ENCODE measurements at regions not wholly inside any gene's neighbourhood (a gene's known extent, or its start where the extent isn't known, plus 50 kb on each side); places are given as distances from the start of the nearest gene placed in this dataset.
"Not testable (repeated sequence)": the region's sequence is repeated elsewhere in the genome, so short reads cannot be mapped to it uniquely, and the experiment has no call there.

GRCh38 chr6:51062166-51062722, 243.6 kb downstream of the TFAP2B start:
- no peak for DNase-seq

GRCh38 chr6:51077821-51078518, 259.3 kb downstream of the TFAP2B start:
- DNase-seq = no peak

- no peak for DNase-seq
These were observed 271.7 kb downstream of the TFAP2B start for GRCh38 chr6:51090343-51090742.

- no peak for DNase-seq
These were observed 275.2 kb downstream of the TFAP2B start for GRCh38 chr6:51093871-51094270.

- no peak for DNase-seq
These were observed 275.6 kb downstream of the TFAP2B start for GRCh38 chr6:51094271-51094670.

GRCh38 chr6:51098246-51098645, 279.6 kb downstream of the TFAP2B start:
- DNase-seq = no peak

GRCh38 chr6:51098791-51099190, 280.1 kb downstream of the TFAP2B start:
- DNase-seq = no peak

GRCh38 chr6:51099201-51099600, 280.5 kb downstream of the TFAP2B start:
- no peak for DNase-seq

GRCh38 chr6:51105357-51105756, 286.7 kb downstream of the TFAP2B start:
- no peak for DNase-seq

GRCh38 chr6:51107769-51108203, 289.1 kb downstream of the TFAP2B start:
- DNase-seq = no peak

- DNase-seq = no peak
These were observed 290.0 kb downstream of the TFAP2B start for GRCh38 chr6:51108563-51109234.

GRCh38 chr6:51112731-51113130, 294.1 kb downstream of the TFAP2B start:
- DNase-seq = no peak

- DNase-seq = no peak
These were observed 298.1 kb downstream of the TFAP2B start for GRCh38 chr6:51116723-51117122.

GRCh38 chr6:51118792-51119191, 300.1 kb downstream of the TFAP2B start:
- DNase-seq = no peak

- DNase-seq = no peak
These were observed 301.3 kb downstream of the TFAP2B start for GRCh38 chr6:51120016-51120415.

GRCh38 chr6:51121380-51121976, 302.8 kb downstream of the TFAP2B start:
- DNase-seq = not testable (repeated sequence)

- DNase-seq = no peak
These were observed 310.4 kb downstream of the TFAP2B start for GRCh38 chr6:51129043-51129442.

- DNase-seq = no peak
These were observed 319.1 kb downstream of the TFAP2B start for GRCh38 chr6:51137777-51138176.

- no peak for DNase-seq
These were observed 321.3 kb downstream of the TFAP2B start for GRCh38 chr6:51139950-51140385.

GRCh38 chr6:51141080-51141479, 322.4 kb downstream of the TFAP2B start:
- no peak for DNase-seq

GRCh38 chr6:51147756-51148155, 329.1 kb downstream of the TFAP2B start:
- DNase-seq = no peak

- no peak for DNase-seq
These were observed 333.9 kb downstream of the TFAP2B start for GRCh38 chr6:51152594-51152993.

GRCh38 chr6:51153109-51153508, 334.4 kb downstream of the TFAP2B start:
- DNase-seq = no peak

- not testable (repeated sequence) for DNase-seq
These were observed 336.3 kb downstream of the TFAP2B start for GRCh38 chr6:51154925-51155324.
